Mesendoderm (in vitro differentiated cells): ENCODE measurements at regions not wholly inside any gene's neighbourhood (a gene's known extent, or its start where the extent isn't known, plus 50 kb on each side); places are given as distances from the start of the nearest gene placed in this dataset.

Experiments
- DNase-seq: peaks from one replicate; pipeline ENCODE4 v3.0.0; 2013
- H2AK5ac ChIP-seq: 2 replicates; pipeline ENCODE4 v1.6.1; 2013; ENCODE audit warnings: low read length, inconsistent platforms
- H2BK120ac ChIP-seq: 2 replicates; pipeline ENCODE4 v1.6.1; 2013; ENCODE audit warnings: low read depth, mild to moderate bottlenecking, low read length, moderate library complexity, mixed read lengths
- H2BK15ac ChIP-seq: replicated peaks from 2 replicates; pipeline ENCODE4 v1.6.1; 2013; ENCODE audit warnings: low read depth, mild to moderate bottlenecking, moderate library complexity
- H2BK5ac ChIP-seq: 2 replicates; pipeline ENCODE4 v1.6.1; 2013; ENCODE audit warnings: low read length, inconsistent platforms
- H3K18ac ChIP-seq: 2 replicates; pipeline ENCODE4 v1.6.1; 2013; ENCODE audit warnings: mild to moderate bottlenecking, low read length, mixed read lengths
- H3K23ac ChIP-seq: one replicate; pipeline ENCODE4 v1.6.1; 2013; ENCODE audit warnings: low read length
- H3K27ac ChIP-seq: 2 replicates; pipeline ENCODE4 v1.5.1; 2013; ENCODE audit warnings: low read depth, mild to moderate bottlenecking, inconsistent platforms, low read length, moderate library complexity
- H3K27me3 ChIP-seq: 2 replicates; pipeline ENCODE4 v1.6.1; 2013; ENCODE audit warnings: low read length, control low read depth, mild to moderate bottlenecking, inconsistent platforms; ENCODE audit not compliant: insufficient read depth, poor library complexity
- H3K36me3 ChIP-seq: 2 replicates; pipeline ENCODE4 v1.6.1; 2013; ENCODE audit warnings: low read length, inconsistent platforms; ENCODE audit not compliant: control insufficient read depth, insufficient read depth
- H3K4ac ChIP-seq: one replicate; pipeline ENCODE4 v1.6.1; 2013; ENCODE audit warnings: low read depth, mild to moderate bottlenecking, low read length, moderate library complexity
- H3K4me1 ChIP-seq: 2 replicates; pipeline ENCODE4 v1.6.1; 2013; ENCODE audit warnings: low read depth, low read length, inconsistent platforms; ENCODE audit not compliant: control insufficient read depth
- H3K4me2 ChIP-seq: 2 replicates; pipeline ENCODE4 v1.6.1; 2013; ENCODE audit warnings: low read length
- H3K4me3 ChIP-seq: 2 replicates; pipeline ENCODE4 v1.5.1; 2013; ENCODE audit warnings: mild to moderate bottlenecking, low read length
- H3K56ac ChIP-seq: one replicate; pipeline ENCODE4 v1.6.1; 2013; ENCODE audit warnings: low read length
- H3K79me1 ChIP-seq: 2 replicates; pipeline ENCODE4 v1.6.1; 2013; ENCODE audit warnings: low read length, inconsistent platforms
- H3K79me2 ChIP-seq: 2 replicates; pipeline ENCODE4 v1.6.1; 2013; ENCODE audit warnings: mild to moderate bottlenecking, low read length; ENCODE audit not compliant: control insufficient read depth, insufficient read depth
- H3K9ac ChIP-seq: 2 replicates; pipeline ENCODE4 v1.6.1; 2013; ENCODE audit warnings: low read length, inconsistent platforms
- H4K5ac ChIP-seq: one replicate; pipeline ENCODE4 v1.6.1; 2013; ENCODE audit warnings: low read length
- H4K8ac ChIP-seq: one replicate; pipeline ENCODE4 v1.6.1; 2013; ENCODE audit warnings: low read depth, mild to moderate bottlenecking, control low read depth, low read length, moderate library complexity
- WGBS: extraction: QIAGEN DNeasy Blood & Tissue Kit; methylation state at CpG from one replicate; pipeline ENCODE4 v1.1.7; 2013; ENCODE audit warnings: low lambda C conversion rate, missing lambda C conversion rate; ENCODE audit not compliant: insufficient coverage; ENCODE audit errors: extremely low coverage; 5-methylcytosine and 5-hydroxymethylcytosine counted together

DNA sequence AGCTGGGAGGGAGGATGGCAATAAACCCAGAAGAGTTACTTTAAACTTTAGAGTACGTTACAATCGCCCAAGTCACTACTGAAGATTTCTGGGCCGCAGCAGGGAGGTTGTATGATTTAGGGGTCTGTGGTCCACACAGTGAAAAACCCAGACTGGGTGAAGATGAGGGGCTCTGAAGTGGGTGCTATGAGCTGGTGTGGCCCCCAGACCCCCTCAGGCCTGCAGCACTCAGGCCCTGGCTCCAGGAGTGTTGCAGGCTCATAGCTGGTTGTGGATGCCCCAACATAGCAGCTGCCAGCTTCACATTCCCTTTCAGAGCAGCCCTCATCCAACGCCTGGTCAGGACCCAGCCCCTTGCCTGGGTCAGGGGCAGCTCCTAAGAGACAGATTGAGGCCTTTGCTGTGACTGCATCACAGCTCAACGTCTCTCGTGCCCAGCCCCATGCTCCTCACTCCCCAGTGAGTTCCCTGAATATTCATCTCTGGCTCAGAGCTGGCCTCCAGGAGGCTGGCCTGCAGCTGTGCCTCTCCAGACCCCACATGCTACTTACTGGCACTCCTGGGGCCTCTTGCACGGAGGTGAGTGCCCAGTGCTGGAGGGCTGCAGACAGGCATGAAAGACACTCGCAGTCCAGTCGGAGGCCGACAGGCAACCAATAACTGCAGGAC lies 94.5 kb upstream of the MYCN start:
- Histone ChIP-seq H3K23ac (no peak overlapping the region), H4K5ac (no peak overlapping the region), H3K56ac (no peak overlapping the region), H3K4ac (no peak overlapping the region), H3K27me3 (no peaks in the 10 kb centered on the region), H2BK120ac (no peak overlapping the region), H3K4me3 (no peak overlapping the region), H4K8ac (no peak overlapping the region), H3K79me1 (no peaks in the 10 kb centered on the region), H2BK15ac (no peak overlapping the region), H3K27ac (no peak overlapping the region), H2BK5ac (no peak overlapping the region), H2AK5ac (no peak overlapping the region), H3K4me2 (no peak overlapping the region), H3K4me1 (no peaks in the 10 kb centered on the region), H3K9ac (no peak overlapping the region), H3K36me3 (no peaks in the 10 kb centered on the region), H3K18ac (no peak overlapping the region), H3K79me2 (no peaks in the 10 kb centered on the region)
- no CpG with 5 or more reads among the region's 10 CpGs for WGBS
- DNase-seq: no peak

DNA sequence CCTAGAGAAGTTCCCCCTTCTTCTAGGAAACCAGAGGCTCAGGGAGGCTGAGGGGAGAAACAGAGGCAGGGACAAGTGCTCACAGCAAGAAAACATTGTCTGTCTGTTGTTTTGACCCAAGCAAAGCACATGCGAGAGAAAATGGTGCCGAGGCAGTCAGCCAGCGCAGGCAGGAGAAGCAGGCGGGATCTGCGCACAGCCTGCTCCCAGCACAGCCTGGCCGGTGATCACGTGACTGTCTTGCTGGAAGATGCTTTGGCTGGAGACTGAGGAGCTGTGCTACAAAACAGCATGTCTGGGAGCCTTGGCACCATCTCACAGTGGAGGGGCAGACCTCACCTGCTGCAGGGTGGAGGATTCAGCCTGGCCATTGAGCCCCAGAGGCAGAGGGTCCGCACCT lies 93.7 kb upstream of the MYCN start:
- no peak overlapping the region for H4K5ac ChIP-seq
- no peak overlapping the region for H2BK15ac ChIP-seq
- no peaks in the 10 kb centered on the region for H3K79me2 ChIP-seq
- H3K4ac ChIP-seq: no peak overlapping the region
- no peak for DNase-seq
- no peaks in the 10 kb centered on the region for H3K36me3 ChIP-seq
- no peak overlapping the region for H4K8ac ChIP-seq
- H2BK120ac ChIP-seq: no peak overlapping the region
- no peaks in the 10 kb centered on the region for H3K79me1 ChIP-seq
- no peak overlapping the region for H3K56ac ChIP-seq
- no peak overlapping the region for H3K4me3 ChIP-seq
- no peak overlapping the region for H2AK5ac ChIP-seq
- no peaks in the 10 kb centered on the region for H3K4me1 ChIP-seq
- no peak overlapping the region for H2BK5ac ChIP-seq
- WGBS: no CpG with 5 or more reads among the region's 8 CpGs
- H3K23ac ChIP-seq: no peak overlapping the region
- no peak overlapping the region for H3K4me2 ChIP-seq
- H3K27ac ChIP-seq: no peak overlapping the region
- no peak overlapping the region for H3K18ac ChIP-seq
- no peak overlapping the region for H3K9ac ChIP-seq
- no peaks in the 10 kb centered on the region for H3K27me3 ChIP-seq

DNA sequence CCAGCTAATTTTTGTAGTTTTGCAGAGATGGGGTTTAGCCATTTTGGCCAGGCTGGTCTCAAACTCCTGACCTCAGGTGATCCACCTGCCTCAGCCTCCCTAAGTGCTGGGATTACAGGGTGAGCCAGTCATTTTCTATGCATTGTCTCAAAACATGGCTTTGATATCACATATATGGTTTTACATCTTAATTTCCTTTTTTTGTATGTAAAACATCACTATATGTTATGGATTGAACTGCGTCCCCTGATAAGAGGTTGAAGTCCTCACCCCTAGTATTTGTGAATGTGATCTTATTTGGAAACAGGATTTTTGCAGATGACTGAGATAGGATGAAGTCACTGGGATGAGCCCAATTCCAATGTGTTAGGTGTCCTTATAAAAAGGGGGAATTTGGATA lies 89.8 kb upstream of the MYCN start:
- Histone ChIP-seq H2BK5ac (no peak overlapping the region), H3K79me2 (no peaks in the 10 kb centered on the region), H3K4ac (no peak overlapping the region), H3K27ac (no peak overlapping the region), H3K56ac (no peak overlapping the region), H3K36me3 (no peaks in the 10 kb centered on the region), H3K9ac (no peak overlapping the region), H4K8ac (no peak overlapping the region), H4K5ac (no peak overlapping the region), H3K4me2 (no peak overlapping the region), H3K4me3 (no peak overlapping the region), H3K18ac (no peak overlapping the region), H3K27me3 (no peaks in the 10 kb centered on the region), H3K79me1 (no peaks in the 10 kb centered on the region), H2AK5ac (no peak overlapping the region), H3K4me1 (no peaks in the 10 kb centered on the region), H2BK15ac (no peak overlapping the region), H2BK120ac (no peak overlapping the region), H3K23ac (no peak overlapping the region)
- WGBS: no CpG with 5 or more reads among the region's 1 CpG
- DNase-seq: no peak

DNA sequence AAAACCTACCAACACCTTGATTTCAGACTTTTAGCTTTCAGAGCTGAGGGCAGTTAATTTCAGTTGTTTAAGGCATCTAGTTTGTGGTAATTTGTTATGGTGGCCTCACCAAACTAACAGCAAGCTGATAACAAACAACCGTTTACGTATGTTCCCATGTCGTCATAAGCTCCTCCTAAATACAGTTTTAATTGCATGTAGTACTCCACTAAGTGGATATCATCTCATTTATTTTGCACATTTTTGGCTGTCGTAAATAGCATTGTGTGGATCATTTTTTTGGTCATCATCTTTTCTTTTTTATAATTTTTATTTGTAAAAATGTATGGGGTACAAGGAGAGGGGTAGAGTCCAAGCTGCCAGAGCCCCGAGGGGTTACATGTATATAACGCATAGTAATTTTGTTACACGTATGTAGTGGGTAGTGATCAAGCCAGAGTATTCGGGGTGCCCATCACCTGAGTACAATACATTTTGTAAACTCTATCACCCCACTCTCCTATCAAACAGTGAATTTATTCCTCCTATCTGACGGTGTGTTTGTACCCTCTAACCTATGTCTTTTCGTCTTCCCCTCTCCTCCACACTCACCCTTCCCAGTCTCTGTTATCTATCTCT lies 89.2 kb upstream of the MYCN start:
- no peaks in the 10 kb centered on the region for H3K79me2 ChIP-seq
- no peak overlapping the region for H3K56ac ChIP-seq
- H2AK5ac ChIP-seq: no peak overlapping the region
- no peak overlapping the region for H3K9ac ChIP-seq
- no peaks in the 10 kb centered on the region for H3K36me3 ChIP-seq
- H3K27me3 ChIP-seq: no peaks in the 10 kb centered on the region
- H3K4me1 ChIP-seq: no peaks in the 10 kb centered on the region
- H3K4me2 ChIP-seq: no peak overlapping the region
- H3K79me1 ChIP-seq: no peaks in the 10 kb centered on the region
- no peak overlapping the region for H2BK15ac ChIP-seq
- no peak overlapping the region for H4K8ac ChIP-seq
- peak overlapping the region; percentile 24 for H3K23ac ChIP-seq
- no peak overlapping the region for H2BK5ac ChIP-seq
- H3K27ac ChIP-seq: no peak overlapping the region
- no peak for DNase-seq
- no peak overlapping the region for H4K5ac ChIP-seq
- no peak overlapping the region for H3K4me3 ChIP-seq
- H3K18ac ChIP-seq: no peak overlapping the region
- no peak overlapping the region for H3K4ac ChIP-seq
- no peak overlapping the region for H2BK120ac ChIP-seq
- no CpG with 5 or more reads among the region's 10 CpGs for WGBS

DNA sequence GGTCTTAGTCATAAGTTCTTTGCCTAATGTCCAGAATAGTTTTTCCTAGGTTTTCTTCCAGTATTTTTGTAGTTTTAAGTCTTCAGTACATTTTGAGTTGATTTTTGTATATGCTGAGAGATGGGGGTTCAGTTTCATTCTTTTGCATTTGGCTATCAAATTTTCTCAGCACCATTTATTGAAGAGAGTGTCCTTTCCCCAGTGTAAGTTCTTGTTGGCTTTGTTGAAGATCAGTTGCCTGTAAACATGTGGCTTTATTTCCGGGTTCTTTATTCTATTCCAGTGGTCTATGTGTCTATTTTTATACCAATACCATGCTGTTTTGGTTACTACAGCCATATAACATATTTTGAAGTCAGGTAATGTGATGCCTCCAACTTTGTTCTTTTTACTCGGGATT lies 87.5 kb upstream of the MYCN start:
- no peak overlapping the region for H3K23ac ChIP-seq
- no peaks in the 10 kb centered on the region for H3K79me2 ChIP-seq
- no peak overlapping the region for H4K8ac ChIP-seq

DNA sequence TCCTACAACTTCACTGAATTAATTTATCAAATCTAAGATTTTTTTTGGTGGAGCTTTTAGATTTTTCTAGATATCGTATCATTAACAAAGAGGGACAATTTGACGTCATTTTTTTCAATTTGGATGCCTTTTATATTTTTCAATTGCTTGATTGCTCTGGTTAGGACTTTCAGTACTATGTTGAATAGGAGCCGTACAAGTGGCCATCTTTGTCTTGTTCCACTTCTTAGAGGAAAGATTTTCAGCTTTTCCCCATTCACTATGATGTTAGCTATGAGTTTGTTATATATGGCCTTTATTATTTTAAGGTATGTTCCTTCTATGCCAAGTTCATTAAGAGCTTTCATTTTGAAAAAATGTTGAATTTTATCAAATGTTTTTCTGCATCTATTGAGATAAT lies 86.4 kb upstream of the MYCN start:
- Histone ChIP-seq H3K4me3 (no peak overlapping the region), H3K27ac (no peak overlapping the region), H2BK120ac (no peak overlapping the region), H2AK5ac (no peak overlapping the region), H2BK15ac (no peak overlapping the region), H3K56ac (no peak overlapping the region), H3K36me3 (no peaks in the 10 kb centered on the region), H2BK5ac (no peak overlapping the region), H3K4ac (no peak overlapping the region), H3K9ac (no peak overlapping the region), H3K4me2 (no peak overlapping the region), H3K23ac (no peak overlapping the region), H3K27me3 (no peaks in the 10 kb centered on the region), H4K8ac (no peak overlapping the region), H3K4me1 (no peaks in the 10 kb centered on the region), H4K5ac (no peak overlapping the region), H3K79me2 (no peaks in the 10 kb centered on the region), H3K79me1 (no peaks in the 10 kb centered on the region), H3K18ac (no peak overlapping the region)
- no peak for DNase-seq
- no CpG with 5 or more reads among the region's 3 CpGs for WGBS

More for the DNA sequence above, 87.5 kb upstream of the MYCN start:
- Histone ChIP-seq H3K4me1 (no peaks in the 10 kb centered on the region), H2BK5ac (no peak overlapping the region), H3K36me3 (no peaks in the 10 kb centered on the region), H3K18ac (no peak overlapping the region), H2BK120ac (no peak overlapping the region), H3K4me3 (no peak overlapping the region), H3K27me3 (no peaks in the 10 kb centered on the region), H2BK15ac (no peak overlapping the region), H4K5ac (no peak overlapping the region), H3K9ac (no peak overlapping the region), H3K4me2 (no peak overlapping the region), H3K27ac (no peak overlapping the region), H3K79me1 (no peaks in the 10 kb centered on the region), H3K56ac (no peak overlapping the region), H3K4ac (no peak overlapping the region), H2AK5ac (no peak overlapping the region)
- no peak for DNase-seq
- no CpG with 5 or more reads among the region's 2 CpGs for WGBS
